RWPE2 (cell line): ENCODE measurements at regions not wholly inside any gene's neighbourhood (a gene's known extent, or its start where the extent isn't known, plus 50 kb on each side); places are given as distances from the start of the nearest gene placed in this dataset.

Source experiments
- ATAC-seq: fragments of 200-7000 bp; cut with Tn5 transposase; 3 replicates; pipeline ENCODE4 v1.9.1; 2021; ENCODE audit warnings: low read depth
- DNase-seq: peaks from one replicate; pipeline ENCODE4 v3.0.0-alpha.2; 2020; ENCODE audit warnings: low spot score
- H3K27ac ChIP-seq: fragments of 450-650 bp; 2 replicates; pipeline ENCODE4 v1.5.1; 2017; ENCODE audit warnings: mild to moderate bottlenecking; ENCODE audit not compliant: poor library complexity, severe bottlenecking
- H3K27me3 ChIP-seq: fragments of 250-450 bp; sonication (Bioruptor Pico); 2 replicates; pipeline ENCODE4 v1.5.1; 2021; ENCODE audit warnings: mild to moderate bottlenecking, moderate library complexity; ENCODE audit not compliant: insufficient read depth, poor library complexity, severe bottlenecking
- H3K36me3 ChIP-seq: fragments of 250-450 bp; sonication (Bioruptor Pico); 2 replicates; pipeline ENCODE4 v1.5.1; 2020; ENCODE audit warnings: low read depth, mild to moderate bottlenecking, moderate library complexity
- H3K4me1 ChIP-seq: fragments of 250-450 bp; sonication (Bioruptor Pico); 2 replicates; pipeline ENCODE4 v1.5.1; 2021; ENCODE audit warnings: mild to moderate bottlenecking, moderate library complexity; ENCODE audit not compliant: insufficient read depth, poor library complexity, severe bottlenecking
- H3K4me3 ChIP-seq: fragments of 250-450 bp; sonication (Bioruptor Pico); 2 replicates; pipeline ENCODE4 v1.5.1; 2021; ENCODE audit warnings: mild to moderate bottlenecking, moderate library complexity; ENCODE audit not compliant: severe bottlenecking
- H3K9me3 ChIP-seq: fragments of 250-450 bp; sonication (Bioruptor Pico); 2 replicates; pipeline ENCODE4 v1.5.1; 2021; ENCODE audit warnings: mild to moderate bottlenecking, moderate library complexity; ENCODE audit not compliant: severe bottlenecking
- CTCF ChIP-seq: fragments of 450-650 bp; IDR thresholded peaks from one replicate; pipeline ENCODE4 v1.5.1; 2017; ENCODE audit warnings: mild to moderate bottlenecking, moderate library complexity; ENCODE audit not compliant: poor library complexity, severe bottlenecking

- H3K4me3 ChIP-seq = no peak overlapping the region
- H3K27me3 ChIP-seq = no peaks in the 10 kb centered on the region
- H3K36me3 ChIP-seq = no peaks in the 10 kb centered on the region
- no peak overlapping the region for H3K27ac ChIP-seq
- no peaks in the 10 kb centered on the region for H3K9me3 ChIP-seq
- DNase-seq (no peak), ATAC-seq (no peak)
- peaks cover 18% of the 10 kb centered on the region for H3K4me1 ChIP-seq
- TF ChIP-seq CTCF = no peak
Measured at GRCh38 chr5:115469904-115470516, 74.6 kb downstream of the FEM1C start.

DNA sequence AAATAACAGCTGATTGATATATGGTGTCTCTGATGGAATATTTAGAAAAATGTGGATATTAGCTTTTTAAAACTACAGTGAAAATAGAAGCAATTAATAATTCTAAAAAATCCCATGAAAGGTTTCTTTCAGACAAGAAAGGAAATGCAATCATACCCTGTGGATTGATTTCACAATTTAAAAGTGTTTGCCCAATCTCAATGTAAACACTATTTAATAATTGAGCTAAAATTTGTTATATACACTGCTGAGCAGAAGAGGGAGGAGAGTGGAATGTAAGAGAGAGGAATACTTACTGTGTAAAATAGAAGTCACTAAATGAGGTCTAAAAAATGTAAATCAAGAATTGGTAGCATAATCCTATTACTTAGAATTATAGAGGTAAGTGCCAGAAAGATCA, 76.9 kb downstream of the FEM1C start:
- no peak for TF ChIP-seq CTCF
- Histone ChIP-seq H3K36me3 (no peaks in the 10 kb centered on the region), H3K27me3 (no peaks in the 10 kb centered on the region), H3K4me1 (peaks cover 28% of the 10 kb centered on the region), H3K9me3 (no peaks in the 10 kb centered on the region), H3K27ac (no peak overlapping the region), H3K4me3 (no peak overlapping the region)
- ATAC-seq (no peak), DNase-seq (no peak)

DNA sequence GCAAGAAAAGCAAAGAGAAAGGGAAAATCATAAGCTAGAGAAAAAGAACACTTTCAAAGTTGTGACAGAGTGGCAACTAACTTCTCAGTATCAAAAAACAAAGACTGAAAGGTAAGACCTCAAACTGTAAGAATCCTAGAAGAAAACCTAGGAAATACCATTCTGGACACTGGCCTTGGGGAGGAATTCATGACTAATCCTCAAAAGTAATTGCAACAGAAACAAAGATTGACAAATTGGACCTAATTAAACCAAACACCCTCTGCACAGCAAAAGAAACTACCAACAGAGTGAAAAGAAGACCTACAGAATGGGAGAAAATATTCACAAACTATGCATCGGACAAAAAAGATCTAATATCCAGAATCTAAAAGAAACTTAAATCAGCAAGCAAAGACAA, 79.1 kb downstream of the FEM1C start:
- no peaks in the 10 kb centered on the region for H3K27me3 ChIP-seq
- no peak overlapping the region for H3K27ac ChIP-seq
- no peaks in the 10 kb centered on the region for H3K36me3 ChIP-seq
- H3K4me3 ChIP-seq = no peak overlapping the region
- H3K4me1 ChIP-seq = peaks cover 50% of the 10 kb centered on the region
- no peak for TF ChIP-seq CTCF
- DNase-seq (no peak), ATAC-seq (no peak)
- H3K9me3 ChIP-seq = no peaks in the 10 kb centered on the region

GRCh38 chr5:115463983-115464382, 80.6 kb downstream of the FEM1C start:
- H3K9me3 ChIP-seq = no peaks in the 10 kb centered on the region
- ATAC-seq (no peak), DNase-seq (no peak)
- no peaks in the 10 kb centered on the region for H3K27me3 ChIP-seq
- no peak overlapping the region for H3K27ac ChIP-seq
- no peak for TF ChIP-seq CTCF
- no peak overlapping the region for H3K4me3 ChIP-seq
- peaks cover 60% of the 10 kb centered on the region for H3K4me1 ChIP-seq
- no peaks in the 10 kb centered on the region for H3K36me3 ChIP-seq

DNA sequence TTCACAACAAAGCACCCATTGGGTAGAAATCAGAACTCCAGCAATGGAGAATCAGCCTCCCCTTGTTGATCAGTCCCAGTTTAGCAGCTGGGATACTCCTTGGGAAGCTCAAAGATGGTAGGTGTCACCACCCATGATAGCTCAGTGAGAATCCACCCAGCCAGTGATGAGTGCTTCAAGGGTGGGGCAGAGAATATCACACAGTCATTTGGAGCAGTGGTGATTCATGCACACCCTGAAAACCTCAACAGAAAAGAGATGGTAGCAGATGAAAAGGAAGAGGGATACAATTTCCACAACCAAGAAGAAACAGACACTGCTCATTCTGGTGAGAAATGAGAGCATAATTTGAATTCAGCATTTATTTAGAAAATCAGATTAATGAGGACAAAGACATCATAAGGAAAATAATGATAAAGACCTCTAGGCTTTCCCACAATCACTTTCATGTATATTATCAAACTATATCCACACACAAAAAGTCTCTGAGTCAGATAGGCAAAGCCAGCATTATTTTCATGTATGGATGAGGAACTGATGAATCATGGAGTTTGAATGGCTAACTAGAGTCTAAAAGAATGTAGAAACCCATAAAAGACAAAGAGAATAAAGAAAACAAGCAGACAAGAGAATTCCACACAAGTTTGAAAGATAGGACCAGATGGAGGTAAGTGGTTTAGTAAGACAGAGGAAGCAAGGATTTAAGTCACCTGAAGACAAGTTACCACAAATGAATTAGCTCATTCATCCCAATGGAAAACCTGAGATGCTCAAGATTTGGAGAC, 82.9 kb downstream of the FEM1C start:
- TF ChIP-seq CTCF = no peak
- no peaks in the 10 kb centered on the region for H3K27me3 ChIP-seq
- peak; percentile 82 for ATAC-seq
- peak overlapping the region; percentile 89 for H3K27ac ChIP-seq
- DNase-seq = no peak
- H3K9me3 ChIP-seq = no peaks in the 10 kb centered on the region
- H3K4me3 ChIP-seq = no peak overlapping the region
- H3K4me1 ChIP-seq = peaks cover 47% of the 10 kb centered on the region
- no peaks in the 10 kb centered on the region for H3K36me3 ChIP-seq
